Activated CD4-positive, CD25-positive, alpha-beta regulatory T cell treated with anti-CD3 and anti-CD28 coated beads, Interleukin-2, amount 50 U/mL, for 16 hours (primary cell): ENCODE measurements at regions not wholly inside any gene's neighbourhood (a gene's known extent, or its start where the extent isn't known, plus 50 kb on each side); places are given as distances from the start of the nearest gene placed in this dataset.

ENCODE experiments used
- DNase-seq: peaks from one replicate; pipeline ENCODE4 v3.0.0-alpha.2; 2020; ENCODE audit warnings: low read depth, low spot score

- no peak for DNase-seq
These were observed 318.8 kb downstream of the PIK3R1 start for GRCh38 chr5:68534131-68534940.

- no peak for DNase-seq
These were observed 319.5 kb downstream of the PIK3R1 start for GRCh38 chr5:68534956-68535520.

GRCh38 chr5:68538814-68539420 lies 323.4 kb downstream of the PIK3R1 start:
- no peak for DNase-seq

DNA sequence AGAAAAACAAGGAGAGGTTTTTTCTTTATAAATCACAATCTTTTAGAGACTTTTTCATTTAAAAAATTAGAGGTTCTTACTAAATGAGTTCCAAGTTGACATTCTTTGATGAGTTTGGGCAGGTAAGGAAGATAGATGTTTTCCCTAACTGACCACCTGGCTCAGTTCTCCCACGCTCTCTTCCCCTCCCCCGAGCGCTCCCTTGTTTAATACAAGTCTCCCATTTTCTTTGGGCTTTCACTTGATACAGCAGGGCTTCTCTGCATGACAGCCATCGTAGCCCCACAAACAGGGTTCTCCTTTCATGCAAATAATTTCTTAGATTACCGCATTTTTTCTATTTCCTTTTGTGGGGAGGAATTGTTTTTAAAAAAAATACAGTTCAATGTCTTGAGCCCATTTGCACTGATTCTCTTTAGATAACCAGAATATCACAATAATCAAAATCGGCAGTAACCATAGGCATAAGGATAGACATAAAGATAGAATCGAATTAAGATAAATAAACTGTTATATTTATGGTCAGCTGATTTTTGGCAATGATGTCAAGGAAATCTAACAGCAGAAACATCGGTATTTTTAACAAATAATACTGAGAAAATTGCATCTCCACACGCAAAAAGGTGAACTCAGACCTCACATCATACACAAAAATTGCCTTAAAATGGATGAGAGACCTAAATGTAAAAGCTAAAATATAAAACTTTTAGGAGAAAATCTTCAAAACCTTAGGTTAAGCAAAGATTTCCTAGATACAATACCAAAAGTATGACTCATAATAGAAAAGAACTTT lies 325.4 kb downstream of the PIK3R1 start:
- no peak for DNase-seq

- DNase-seq: no peak
These were observed 326.7 kb downstream of the PIK3R1 start for GRCh38 chr5:68542207-68542606.

GRCh38 chr5:68543212-68543611 lies 327.7 kb downstream of the PIK3R1 start:
- DNase-seq: no peak

DNA sequence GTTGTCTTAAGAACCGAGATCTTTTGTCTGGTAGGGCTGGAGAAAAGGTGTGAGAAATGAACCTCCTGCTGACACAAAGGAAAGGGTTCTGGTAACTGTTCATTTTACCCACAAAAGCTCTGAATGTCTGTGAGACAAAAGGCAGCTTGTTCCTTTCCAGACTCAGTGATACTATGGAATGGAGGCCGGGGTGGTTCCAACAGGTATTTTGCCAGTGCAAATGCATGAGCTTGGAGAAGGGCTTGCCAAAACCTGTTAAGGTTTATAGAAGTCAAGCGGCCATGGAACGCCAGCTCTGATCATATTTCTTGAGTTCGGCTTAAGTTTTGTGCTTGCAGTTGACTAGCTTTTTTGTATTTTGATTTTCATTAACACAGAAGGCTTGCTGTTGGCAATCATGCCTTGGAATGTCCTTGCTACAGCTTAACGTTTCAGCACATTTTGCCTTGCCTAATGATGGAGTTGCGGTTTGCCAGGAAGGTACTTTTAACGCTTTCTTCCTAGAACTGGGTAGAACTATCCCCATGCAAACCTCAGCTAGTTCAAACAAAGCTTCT lies 328.6 kb downstream of the PIK3R1 start:
- DNase-seq: no peak

DNA sequence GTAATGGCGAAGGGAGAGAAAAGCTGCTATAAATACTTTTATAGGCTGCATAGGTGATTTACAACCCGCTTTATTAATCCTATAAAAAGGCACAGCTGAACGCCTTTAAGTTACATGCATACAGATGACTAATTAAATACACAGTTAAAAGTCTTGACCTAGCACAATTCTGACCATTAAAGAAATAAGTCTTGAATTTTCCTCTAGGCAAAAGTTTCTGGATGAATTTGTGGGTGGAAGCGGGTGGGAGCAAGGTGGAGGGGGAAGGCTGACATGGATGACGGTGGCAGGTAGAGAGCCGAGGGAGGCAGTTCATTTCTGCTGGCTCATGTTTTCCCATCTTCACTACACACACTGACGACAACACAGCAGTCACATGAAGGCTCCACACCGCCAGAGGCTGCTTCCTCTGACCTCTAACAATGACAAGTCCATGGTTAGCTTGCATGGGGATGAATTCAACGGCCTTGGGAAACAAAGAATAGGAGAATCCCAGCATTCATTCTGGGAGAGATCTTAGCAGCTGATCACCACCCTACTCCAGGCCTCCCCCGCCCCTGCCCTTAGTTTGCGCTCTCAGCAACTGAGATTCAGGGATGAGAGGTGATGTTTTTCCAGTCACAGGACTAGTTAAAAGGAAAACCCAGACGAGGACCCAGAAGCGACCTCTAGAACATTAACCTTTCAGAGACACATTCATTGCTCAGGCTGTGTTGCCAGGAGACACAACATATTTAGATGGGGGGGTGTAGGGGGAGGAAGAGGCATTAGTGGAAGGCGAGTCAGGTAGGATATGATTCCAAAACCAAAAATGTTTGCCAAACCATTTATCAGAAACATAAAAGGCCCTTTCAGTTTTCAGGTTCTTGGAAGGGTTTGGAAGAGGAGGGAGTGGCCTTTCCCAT lies 329.3 kb downstream of the PIK3R1 start:
- no peak for DNase-seq

DNA sequence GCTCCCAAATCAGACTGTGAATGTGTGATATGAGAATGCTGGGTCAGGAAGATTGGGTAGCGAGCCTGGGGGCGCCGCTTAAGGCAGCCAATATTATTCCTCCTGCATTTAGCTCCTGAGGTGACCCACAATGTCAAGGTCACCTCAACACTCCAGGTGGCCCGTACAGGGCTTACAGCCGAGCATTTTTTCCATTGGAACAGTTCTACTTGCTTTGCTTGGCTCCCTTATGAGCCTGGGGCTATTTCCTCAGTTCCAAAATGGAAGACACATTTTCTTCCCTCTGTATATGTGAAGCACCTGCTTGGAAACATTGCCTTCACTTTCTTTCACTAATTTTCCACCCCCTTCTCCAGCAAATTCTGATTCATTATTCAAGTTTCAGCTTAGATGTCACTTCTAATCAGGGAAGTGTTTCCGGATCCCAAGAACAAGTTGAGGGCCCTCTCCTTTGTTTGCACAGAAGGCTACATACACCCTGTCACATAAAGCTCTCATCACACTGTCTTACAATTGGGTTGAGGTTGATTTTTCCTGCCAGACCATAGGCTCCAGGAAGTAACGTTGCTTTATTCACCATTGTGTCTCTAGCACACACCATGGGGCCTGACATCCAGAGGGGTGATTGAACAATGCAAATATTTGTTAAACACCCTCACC lies 330.2 kb downstream of the PIK3R1 start:
- DNase-seq: no peak

DNA sequence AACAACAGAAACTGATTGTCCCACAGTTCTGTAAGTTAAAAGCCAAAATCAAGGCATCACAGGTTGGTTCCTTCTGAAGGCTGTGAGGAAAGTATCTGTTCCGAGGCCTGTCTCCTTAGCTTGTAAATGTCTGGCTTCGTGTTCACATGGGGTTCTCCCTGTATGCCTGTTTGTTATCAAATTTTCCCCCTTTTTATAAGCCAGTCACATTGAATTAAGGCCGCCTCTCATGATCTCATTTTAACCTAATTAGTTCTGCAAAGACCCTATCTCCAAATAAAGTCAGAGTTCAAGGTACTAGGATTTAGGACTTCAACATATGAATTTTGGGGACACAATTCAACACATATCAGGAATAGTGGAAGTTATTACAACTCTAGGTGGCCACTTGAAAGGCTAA lies 331.5 kb downstream of the PIK3R1 start:
- no peak for DNase-seq

DNA sequence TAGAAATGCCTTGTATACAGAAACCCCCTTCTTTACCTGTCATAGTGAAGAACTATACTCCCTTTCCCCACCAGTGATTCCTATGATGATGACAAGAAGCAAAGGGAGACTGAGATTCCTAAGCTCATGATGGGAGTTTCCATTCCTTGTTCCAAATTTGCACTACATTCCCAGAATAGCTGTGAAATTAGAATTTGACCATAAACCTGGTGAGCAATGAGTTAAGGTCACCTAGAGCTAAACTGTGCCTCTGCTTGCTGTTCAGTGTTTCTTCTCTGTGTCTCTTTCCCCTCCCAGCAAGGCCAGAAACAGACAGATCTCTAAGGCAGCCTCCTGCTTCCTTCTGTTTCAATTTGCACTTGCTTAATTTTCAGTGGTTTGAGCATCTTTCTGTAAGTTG lies 332.1 kb downstream of the PIK3R1 start:
- no peak for DNase-seq

GRCh38 chr5:68548959-68549676 lies 333.6 kb downstream of the PIK3R1 start:
- DNase-seq: no peak

DNA sequence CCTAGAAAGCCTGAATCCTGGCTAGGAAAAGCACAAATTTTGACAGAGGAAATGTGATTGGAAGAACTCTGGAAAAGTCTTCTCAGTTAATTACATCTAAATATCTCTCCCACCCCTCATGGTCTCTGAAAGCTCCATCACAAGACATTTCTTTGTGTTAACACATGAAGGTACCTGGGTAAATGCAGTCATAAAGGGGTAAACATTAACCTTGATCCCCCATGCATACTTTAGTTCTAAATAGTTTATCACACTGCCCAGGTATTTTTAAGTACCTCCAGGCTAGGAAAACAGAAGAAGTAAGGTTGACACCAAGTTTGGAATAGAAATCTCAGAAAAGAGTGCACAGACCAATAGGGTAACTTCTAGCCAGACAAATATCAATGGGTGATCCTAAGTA lies 334.5 kb downstream of the PIK3R1 start:
- DNase-seq: no peak

DNA sequence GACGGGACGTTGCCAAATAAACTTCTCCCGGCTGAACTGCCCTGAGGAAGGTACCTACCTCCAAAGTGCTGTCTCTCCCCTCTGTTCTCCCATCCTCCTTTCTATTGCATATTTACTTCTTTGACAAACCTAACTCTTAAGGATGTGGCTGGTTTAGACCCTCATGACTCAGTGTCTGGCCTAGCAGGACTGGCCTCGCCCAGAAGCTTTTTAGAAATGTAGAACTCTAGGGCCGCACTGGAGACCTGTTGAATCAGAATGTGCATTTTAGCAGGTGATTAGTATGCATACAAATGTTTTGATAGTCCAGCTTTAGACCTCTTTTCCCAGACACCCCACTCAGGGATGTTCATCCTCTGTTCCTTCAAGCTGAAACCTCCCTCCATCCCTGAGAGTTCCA lies 335.9 kb downstream of the PIK3R1 start:
- no peak for DNase-seq

DNA sequence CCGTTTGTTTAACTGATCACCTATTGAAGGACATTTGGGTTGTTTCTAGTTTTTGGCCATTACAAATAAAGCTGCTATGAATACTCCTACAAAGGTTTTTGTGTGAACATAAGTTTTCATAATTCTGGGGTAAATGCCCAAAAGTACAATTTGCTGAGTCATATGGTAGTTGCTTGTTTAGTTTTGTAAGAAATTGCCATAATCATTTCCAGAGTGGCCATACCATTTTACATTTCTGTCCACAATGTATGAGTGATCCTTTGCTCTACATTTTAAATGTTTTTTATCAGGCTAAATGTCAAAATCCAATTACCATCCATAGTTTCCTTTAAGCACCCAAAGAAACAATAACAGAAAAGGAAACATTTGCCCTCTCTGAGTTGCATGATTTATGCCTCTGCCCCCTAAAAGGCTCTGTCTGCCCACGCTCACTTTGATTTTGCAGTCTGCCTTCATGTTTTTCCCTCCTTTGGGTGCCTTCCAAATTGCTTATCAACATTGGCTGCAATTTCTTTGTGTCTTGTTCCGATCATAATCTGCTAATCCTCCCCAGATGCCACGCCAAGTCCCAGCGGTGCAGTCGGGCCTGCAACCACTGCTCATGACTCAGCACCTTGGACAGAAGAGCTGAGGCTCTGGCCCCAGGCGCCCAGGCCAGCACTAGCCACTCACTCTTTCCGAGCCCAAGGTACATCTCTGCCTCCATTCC lies 339.2 kb downstream of the PIK3R1 start:
- no peak for DNase-seq

DNA sequence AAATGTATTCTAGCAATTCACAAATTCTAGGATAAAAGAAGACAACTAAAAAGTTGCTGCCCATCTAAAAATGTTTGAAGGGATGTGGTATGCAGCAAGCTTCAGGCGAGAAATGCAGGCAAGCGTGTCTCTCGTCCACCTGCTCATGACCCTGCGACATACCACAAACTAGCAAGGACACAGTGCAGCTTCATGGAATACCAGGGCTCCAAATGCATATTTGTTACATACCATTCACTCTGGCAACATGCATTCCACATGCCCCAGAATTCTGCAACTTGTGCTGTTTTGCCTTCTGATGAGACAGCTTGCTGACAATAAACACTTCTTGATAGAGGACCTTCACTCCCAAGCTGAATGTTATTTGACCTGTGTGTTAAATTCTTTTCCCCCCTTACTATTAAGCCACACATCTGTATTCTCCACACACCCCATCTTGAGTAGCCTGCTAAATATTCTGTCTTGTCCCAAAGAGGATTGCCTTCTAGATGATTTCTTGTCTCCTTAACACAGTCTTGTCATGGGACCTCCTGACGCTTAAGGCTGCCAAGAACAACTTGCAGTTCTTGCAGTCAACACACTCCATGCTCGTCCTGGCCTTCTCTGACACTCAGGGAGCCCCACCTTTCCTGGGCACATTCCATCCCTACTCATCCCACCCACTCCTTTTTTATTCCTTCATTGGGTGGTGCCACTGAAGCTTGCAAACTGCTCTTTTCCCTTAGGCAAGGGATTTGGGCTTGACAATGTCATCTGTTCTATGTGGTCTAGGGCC lies 340.5 kb downstream of the PIK3R1 start:
- no peak for DNase-seq

DNA sequence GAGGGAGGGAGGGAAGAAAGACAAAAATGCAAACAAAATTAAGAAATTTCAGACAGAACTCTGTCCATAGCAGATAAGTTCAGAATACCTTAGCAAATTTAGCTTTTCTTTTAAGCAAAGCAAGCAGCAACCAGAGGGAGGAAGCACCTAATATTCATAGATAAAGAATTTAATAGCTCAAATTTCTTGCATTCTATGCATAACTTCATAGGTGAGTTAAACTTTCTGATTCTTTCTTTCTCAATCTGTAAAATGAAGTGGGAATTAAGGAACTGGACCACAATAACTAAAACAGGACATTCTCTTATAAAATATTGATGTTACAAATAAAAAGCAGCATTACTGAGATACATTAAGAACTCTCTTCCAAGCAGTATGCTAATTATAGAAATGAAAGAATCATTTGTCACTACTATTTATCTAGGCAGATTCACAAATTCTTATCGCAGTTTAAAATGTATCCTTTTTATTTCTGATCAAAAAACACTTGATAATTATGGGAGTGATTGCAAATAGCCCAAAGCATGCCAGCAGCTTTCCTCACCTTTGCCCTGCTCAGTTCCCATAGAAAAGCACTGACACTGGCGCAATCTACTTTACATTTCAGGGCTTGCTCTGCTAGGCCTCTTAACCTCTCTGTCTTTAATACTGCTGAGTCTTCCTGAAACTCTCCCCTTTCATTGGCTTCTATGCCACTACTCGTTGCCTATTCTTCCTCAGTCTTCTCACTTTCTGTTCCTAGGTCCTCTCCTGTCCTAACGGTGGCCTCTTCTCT lies 341.8 kb downstream of the PIK3R1 start:
- no peak for DNase-seq

DNA sequence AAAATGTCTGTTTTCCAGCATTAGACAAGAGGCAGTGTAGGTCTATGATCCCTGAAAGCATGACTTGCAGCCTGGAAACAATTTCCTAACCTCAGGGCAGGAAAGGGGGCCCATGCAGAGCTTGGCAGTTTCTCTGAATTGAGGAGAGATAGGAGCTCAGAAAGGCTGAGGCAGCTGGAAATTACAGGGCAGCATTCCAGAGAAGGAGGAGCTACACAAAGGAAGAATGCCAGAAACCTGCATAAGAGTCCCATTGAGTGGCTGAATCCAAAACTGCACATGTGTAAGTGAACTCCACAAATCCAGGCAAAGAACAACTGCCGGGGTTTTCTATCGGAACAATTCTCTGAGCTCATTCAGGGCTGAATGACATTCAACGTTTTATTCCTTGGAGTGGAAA lies 346.8 kb downstream of the PIK3R1 start:
- DNase-seq: no peak
